GM19035 (cell line): ENCODE measurements at regions not wholly inside any gene's neighbourhood (a gene's known extent, or its start where the extent isn't known, plus 50 kb on each side); places are given as distances from the start of the nearest gene placed in this dataset.

Experiments used
- ATAC-seq: cut with Tn5 transposase; IDR thresholded peaks from one replicate; pipeline ENCODE4 v1.9.1; 2021; ENCODE audit not compliant: unreplicated experiment

DNA sequence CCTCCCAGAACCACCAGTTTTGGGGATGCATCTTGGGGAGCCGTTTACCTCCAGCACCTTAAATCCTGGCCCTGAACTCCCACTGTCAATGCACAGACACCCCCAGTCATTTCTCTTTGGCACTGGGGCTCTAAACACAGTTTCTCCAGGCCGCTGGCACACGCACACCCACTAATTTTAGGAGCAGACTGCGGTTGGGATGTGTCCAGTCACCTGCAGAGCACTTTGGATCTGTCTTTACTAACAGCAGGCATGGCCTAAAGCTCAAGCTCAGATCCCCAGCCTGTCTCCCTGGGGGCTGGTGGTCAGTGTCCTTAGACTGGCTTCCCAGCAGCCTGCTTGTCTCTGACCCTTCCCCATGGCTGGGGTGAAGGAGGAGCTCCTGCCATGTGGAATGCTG, 49.9 kb downstream of the SYNE3 start:
- ATAC-seq, result no peak

DNA sequence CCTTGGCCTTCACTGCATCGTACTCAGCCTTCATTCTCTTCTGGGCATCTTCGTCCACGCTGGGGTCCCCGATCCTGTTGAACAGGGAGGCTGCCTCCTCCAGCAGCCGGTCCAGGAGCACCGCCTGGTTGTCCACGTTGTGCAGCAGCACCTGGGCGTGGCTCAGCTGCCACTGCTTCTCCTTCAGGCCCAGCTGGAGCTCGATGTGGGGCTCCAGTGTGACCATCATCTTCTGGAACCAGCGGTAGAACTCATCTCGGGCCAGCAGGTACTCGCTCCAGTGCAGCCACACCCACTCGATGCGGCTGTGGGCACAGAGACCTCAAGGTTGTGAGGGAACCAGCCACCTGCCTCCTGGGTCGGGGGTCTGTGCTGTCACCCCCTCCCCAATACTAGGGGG, 50.5 kb downstream of the SYNE3 start:
- no peak for ATAC-seq

DNA sequence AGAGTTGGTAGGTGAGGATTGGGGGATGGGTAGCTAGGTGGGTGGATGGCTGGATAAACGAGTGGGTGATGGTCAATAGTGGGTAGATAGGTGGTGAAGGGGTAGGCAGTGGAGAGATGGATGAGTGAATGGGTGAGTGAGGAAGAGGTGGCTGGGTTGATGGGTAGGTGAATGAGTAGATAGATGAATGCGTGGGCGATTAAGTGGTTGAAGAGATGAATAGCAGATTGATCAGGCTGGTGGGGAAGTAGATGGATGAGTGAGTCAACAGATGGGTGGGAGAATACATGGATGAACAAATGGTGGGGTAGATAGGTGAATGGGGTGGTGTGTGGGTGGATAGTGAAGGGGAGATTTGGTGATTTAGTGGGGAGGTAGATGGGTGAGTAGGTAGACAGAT, 51.1 kb downstream of the SYNE3 start:
- no peak for ATAC-seq

DNA sequence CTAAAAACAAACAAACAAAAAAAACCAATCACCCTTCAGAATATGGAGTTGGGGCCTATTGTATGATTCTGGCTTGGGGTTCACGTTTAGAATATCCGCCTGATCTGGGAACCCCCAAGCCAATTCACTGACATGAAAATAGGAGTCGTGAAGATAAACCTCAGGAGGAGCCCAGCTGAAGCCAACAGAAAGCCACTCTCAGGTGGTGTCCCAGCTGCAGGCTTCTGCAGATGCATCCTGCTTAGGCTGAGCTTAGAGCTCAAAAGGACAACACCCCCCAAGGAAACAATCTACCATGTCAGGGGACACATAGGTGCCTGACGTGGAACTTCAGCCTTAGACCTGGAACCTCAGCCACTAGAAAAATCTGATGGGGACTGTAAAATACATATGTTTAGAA, 51.9 kb downstream of the SYNE3 start:
- ATAC-seq, result no peak

DNA sequence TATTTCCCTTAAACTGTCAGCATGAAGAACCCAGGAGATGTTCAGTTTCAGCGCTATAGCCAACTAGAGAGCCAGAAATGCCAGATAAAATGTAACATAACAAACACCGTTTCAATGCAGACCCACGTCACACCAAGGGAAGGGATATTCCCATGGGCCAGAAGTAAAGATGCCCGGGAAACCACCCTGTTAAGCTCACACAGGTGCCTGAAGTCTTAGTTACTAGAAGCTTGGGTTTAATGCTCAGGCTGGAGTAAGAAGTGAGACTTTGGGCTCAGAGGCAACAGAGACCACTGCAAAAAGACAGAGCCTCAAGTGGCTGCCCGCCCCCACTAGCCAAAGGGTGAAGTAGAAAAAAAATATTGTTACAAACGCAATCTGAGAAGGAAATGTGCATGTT, 52.3 kb downstream of the SYNE3 start:
- no peak for ATAC-seq

DNA sequence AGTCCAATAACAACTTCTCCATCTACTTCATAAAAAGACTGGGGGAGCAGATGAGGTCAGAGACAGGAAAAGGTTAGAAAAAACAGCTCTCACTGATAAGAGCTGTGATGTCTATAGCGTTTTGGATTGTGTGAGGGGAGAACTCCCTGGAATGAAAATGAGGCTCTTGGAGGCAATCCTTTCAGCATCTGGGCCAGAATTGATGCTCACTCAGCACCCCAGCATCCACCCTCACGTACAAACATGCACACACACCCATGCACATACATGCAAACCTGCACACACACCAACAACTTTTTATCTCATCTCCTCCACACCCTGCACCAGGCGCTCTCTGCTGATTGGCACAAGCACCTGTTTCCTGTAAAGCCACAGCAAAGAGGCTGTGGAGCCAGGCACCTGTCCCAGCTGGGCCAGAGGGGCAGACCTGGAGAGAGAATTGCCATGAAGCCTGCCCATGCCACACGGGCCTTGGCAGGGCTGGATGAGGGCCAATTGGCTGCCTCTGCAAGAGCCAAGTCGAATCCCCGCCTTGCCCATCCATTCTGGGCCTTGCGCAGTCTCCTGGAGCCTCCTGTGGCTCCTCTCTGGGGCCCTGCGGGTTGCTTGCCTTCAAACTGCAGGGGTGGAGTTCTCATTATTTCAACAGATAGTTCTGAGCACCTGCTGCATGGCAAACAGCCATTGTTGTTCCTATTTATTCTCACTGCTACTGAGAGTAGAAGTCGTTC, 53.1 kb downstream of the SYNE3 start:
- no peak for ATAC-seq

DNA sequence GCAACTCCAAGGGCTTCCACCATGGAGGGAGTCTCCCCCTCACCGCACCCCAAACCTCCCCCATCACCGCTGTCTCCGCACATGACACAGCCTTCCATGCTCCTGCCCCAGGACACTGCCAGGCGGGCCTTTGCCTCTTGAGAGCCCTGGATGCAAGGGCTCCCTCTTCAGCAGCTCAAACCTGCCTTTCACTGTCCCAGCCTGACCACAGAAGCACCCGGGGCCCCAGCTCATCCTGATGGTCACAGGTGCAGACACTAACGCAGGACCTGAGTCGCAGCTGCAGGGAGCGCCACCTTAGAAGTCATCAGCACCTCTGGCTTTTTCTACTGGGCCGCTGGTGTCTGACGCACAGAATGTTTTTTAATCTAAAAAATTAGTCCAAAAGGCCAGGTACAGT, 54.0 kb downstream of the SYNE3 start:
- no peak for ATAC-seq

DNA sequence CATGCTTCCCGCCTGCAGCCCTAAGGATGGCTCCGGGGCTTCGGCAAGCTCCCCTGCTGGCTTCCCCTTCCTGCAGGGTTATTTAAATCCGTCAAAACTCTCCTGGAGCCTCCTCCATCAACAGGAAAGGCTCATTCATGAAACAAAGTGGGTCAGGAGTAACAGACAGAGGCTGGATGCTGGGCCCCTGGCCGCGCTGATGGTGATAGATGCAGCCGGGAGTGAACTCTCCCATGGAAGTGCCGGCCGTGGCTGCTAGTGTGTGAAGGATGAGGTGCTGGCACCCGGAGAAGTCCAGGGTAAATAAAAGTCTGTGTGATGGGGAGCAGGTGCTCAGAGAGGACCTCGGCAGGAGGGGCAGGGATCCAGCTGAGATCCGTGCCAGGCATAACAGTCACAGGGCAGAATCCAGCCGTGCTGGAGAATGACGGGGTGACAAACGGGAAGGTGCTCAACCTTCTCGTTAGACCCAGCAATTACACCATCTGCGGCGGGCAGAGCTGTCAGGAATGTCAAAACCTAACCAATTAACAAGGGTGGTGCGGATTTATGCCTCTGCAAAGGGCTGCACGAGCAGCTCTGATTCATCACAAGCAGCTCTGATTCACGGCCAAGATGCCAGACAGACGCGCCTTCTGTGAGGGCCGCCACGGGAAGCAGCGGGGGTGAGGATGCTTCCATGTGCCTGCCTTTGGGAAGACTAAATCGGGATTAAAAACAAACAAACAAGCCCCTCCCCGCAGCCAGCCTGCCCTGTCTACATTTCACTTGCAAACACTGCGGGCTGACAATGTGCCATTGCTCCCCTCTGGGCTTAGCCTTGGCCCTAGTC, 55.6 kb downstream of the SYNE3 start:
- no peak for ATAC-seq

DNA sequence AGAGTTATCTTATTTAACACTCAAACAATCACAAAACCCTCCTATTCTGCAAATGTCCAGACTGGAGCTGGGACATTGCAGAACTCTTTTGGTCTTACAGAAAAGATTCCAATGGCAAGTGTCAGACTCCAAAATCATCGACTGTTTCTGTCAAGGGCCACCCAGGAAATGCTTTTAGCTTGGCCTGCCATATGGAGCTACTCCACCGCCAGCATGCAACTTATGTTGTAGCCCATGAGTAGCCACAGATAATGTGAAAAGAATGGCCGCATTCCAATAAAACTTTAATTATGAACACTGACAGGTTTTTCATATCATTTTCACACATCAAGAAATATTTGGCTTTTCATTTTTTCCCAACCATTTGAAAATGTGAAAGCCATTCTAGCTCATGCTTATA, 57.5 kb downstream of the SYNE3 start:
- ATAC-seq, result no peak

DNA sequence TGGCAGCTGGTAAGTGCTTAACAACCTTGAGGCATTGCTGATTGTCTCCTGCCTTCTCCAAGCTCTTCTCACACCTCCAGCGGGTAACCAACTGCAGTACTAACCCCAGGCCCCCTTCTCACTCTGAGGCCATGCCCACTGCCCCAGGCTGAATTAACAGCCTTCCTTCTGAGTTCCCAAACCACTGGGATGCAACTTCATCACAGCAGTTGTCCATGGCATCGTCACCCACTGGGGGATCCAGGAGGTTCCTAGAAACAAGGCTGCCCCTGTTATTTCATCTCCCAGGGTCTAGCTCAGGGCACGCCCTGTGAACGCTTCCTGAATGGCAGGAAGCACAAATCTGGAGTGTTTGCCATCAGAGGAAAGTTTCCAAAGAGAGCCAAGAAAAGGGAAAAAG, 58.0 kb downstream of the SYNE3 start:
- no peak for ATAC-seq

DNA sequence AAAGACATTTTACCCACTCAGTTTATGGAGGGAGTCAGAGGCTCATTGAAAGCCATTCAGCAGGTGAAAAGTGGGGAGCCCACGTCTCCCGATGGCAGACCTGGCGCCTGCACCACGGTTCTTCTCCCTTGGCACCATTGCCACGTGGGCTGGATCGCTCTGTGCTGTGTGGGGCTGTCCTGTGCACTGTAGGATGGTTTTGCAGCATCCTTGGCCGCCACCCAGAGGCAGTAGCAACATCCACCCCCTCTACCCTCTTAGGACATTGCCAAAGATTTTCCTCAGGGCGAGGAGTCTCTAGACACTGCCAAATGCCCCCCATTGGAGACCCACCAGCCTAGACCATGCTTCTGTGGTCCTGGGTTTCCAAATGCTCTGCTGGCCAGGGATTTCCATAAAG, 60.2 kb downstream of the SYNE3 start:
- ATAC-seq, result no peak

DNA sequence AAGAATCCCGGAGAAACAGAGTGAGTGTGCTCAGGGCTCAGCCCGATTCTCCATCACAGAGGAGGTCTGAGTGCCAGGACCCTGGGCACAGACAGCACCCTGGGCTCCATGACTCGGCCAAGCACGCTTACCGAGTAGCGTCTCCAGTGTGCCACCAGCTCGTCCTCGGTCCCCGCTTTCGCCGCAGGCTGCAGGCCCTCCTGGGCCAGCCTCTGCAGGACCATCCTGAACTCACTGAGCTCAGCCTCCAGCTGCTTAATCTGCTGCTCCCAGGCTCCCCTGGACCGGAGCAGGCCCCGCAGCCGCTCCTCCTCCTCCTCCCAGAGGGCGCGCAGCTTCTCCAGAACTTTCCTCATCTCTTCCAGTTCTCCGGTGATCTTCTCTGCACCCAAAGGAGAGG, 61.2 kb downstream of the SYNE3 start:
- no peak for ATAC-seq

DNA sequence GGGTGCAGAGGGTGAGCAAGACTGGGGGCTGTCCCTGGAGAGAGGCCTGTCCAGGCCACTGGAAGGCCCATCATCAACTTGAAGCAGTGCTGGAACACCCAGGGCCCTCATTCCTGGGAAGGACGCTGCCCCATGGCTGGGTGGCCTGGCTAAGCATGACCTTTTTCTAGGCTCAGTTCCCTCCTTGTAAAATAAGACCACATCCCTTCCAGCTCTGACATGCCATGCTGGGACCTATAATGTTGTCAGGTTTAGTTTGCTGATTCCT, 62.8 kb downstream of the SYNE3 start:
- no peak for ATAC-seq

DNA sequence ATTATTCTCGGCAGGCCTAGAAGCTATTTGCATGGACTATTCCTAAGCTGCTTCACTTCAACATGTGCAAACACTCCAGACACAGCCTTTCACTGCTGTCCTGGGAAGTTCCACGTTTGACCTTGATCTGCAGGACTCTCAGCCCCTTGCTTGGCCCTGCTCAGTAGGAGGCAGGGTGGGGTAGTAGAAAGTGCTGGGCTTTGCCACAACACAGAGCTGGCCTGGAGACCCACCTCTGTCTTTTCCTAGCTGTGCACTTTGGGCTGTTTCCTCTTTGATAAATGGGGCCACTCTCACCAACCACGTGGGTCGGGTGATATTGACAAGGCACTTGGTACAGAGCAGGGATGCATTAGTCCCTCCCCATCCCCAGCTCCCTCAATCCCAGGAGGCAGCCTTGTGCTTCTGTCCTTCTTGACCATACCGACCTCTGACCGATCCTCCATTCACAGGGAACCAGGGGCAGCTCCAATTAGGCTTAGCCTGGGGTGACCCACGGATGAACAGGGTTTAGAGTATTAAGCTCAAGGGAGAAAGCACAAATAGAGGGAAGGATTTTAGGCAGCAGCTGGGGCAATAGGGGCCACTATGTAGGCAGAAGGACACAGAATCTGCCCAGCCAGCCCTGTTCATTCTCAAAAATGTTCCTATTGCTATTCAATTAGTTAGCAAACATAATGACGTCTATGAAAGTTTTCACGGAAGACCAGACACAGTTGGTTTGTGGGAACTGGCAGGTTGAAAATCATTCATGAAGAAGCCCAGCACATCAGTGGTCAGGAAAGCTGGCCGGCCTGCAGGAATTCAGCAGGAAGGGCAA, 63.3 kb downstream of the SYNE3 start:
- ATAC-seq, result no peak

DNA sequence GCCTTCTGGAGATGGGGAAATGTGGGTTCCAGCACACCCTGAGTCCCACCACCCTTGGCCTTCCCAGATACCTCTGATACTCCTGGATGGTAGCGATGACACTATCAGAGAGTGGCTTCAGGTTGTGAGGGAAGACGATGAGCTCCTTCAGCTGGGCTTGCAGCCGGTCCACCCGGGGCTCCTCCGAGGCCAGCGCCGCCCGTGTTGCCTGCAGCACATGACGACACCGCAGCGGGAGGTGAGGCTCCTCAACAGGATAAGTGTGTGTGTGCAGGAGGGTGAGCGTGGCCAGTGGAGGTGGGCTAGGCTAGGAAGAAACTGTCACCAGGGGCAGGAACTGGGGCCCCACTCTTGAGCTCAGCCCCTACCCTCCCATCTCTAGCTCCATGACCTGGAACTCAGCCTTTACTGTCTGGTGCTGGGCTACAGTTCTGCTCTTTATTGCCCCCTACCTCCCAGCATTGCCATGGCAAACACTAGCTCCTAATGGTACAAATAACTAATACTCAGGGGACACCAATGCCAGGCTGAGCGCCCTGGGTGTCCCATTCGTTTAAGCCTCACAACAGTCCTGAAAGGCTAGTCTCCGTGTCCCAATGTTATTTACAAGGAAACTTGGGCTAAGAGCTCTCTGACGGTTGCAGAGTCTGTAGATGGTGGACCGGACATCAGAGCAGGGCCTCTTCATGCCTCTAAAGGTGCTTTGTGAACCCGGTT, 64.1 kb downstream of the SYNE3 start:
- no peak for ATAC-seq

DNA sequence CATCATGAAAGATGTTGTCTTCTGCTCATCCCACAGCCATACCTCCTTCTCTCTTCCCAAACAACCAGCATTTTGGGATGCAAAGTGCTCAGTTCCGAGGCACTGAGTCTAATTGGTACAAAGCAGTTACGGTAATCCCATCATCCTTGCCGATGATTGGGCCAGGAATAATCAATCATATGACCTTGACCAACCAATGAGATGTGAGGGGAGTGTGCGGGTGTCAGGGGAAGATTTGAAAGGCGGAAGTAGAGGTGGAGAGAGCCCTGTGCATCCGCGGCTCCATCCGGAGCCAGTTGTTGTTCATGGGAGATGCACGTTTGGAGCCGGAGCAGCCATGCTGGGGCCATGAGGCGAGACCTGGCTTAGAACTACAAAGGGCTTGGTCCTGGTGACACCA, 67.3 kb downstream of the SYNE3 start:
- ATAC-seq, result no peak

DNA sequence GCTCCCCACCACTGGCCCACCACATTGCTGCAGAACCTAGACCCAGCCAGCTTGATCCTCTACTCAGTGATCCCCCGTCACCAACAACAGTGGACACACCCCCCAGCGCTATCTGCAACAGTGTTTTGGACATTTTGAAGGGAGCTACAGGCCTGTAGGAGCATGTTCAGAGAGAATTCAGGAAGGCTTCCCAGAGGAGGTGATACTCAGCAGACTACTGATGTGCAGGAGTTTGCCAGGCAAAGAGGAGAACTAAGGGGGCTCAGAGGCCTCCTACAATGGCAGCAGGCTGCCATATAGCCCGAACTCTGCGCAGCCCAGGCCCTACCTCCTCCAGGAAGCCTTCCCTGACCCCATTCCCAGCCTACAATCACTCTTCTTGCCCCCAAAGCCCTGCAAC, 70.0 kb downstream of the SYNE3 start:
- ATAC-seq, result no peak

DNA sequence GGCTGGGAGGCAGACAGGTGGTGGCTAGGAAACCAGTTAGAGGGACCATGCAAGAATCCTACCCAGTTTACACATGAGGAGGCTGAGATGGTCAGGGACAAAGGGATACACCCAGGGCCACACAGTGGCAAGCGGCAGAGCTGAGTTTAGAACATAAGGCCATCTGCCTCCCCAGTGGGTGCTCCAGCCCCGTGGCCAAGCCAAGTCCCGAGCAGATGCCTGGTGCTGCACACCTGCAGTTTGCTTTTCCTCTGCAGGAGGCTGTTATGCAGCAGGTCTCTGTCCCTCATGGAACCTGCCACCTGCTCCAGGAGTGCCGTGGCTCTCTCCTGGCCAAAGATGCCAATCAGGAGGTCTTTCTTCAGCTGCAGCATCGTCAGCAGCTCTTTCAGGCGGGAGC, 70.8 kb downstream of the SYNE3 start:
- ATAC-seq, result no peak

DNA sequence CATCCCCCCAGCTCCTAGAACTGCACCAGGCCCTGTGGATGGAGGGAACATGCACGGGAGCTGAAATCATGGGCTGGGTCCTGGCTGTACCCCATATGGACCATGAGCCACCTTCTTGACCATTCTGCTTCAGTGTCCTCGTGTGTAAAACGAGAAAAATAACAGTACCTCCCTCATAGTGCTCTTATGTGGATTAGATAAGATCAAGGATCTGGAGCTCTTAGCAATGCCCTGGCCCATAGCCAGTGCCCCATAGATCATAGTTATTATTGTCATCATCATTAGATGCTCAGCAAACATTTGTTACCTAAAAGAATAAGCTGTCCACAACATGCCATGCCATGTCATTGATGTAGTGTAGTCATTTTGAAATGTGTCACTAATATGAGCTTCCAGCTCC, 71.3 kb downstream of the SYNE3 start:
- no peak for ATAC-seq

DNA sequence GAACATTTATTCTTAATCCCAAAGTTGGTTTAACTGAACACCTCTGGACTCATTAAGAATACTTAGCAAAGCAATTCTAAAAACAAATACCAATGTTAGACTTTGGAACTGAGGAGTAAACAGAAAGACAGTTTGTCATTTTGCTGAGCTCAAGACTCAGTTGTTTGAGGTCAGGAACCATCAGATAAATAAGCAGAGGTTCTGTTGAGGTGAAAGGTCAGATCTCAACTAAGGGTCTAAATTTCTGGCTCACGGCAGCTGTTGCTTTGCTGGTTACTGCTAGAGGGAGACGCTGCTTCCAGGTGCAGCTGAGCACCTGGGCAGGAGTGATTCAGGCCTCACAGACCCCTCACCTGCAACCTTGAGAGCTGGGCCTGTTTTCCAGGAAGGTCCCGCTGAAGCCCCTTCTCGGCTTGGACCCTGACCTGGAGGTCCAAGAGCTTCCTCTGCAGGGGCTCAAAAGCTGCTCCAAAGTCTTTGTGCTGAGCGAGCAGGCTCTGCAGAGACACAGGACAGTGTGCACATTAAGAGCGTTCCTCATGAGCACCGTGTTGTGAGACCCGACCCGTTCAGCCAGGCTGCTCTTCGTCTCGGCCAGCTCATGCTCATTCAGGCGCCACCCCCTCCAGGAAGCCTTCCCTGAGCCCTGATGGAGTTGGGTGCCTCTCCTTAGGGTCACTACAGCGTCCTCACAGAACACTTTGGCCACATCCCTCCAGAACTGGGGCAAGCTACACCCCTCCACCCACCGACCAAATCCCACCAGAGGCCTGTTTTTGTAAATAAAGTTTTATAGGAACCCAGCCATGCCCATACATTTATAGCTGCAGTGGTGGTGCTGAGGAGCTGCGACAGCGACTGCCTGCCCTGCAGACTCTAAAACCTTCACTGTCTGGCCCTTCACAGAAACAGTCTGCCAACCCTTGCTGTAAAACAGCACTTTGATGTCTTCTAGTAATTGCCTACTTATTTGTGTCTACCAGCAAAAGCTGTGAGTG, 72.0 kb downstream of the SYNE3 start:
- no peak for ATAC-seq
